ENCODE measurements at regions not wholly inside any gene's neighbourhood (a gene's known extent, or its start where the extent isn't known, plus 50 kb on each side); places are given as distances from the start of the nearest gene placed in this dataset.

DNA sequence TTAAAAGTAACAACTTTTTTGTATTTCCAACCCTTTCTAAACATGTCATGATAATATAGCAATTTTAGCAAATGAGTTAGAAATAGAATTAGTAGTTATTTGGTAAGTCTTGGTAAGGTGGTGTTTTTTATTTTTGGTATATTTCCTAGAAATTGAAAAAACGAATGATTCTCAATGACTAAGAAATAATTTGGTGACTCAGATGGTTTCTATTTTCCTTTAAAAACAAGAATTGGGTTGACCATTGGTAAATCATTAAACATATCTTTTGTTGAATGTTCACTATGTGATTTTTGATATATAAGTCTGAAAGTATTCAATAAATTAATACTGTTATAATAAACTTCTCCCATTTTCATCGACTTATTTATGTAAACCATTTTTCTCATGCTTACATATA is 206.2 kb upstream of the BANK1 start:
- no peaks in the 10 kb centered on the region for H3K4me1 Mint-ChIP-seq
- no peaks in the 10 kb centered on the region for H3K36me3 Mint-ChIP-seq
- no peak overlapping the region for H2AFZ ChIP-seq (replicated peaks)
- no peaks in the 10 kb centered on the region for H3K79me2 ChIP-seq (ENCODE audit: low read depth)
- no peak overlapping the region for H3K4me3 Mint-ChIP-seq
- H3K36me3 ChIP-seq: no peaks in the 10 kb centered on the region
- no peak overlapping the region for H3K27ac ChIP-seq
- H3K27ac Mint-ChIP-seq: no peak overlapping the region
- H3K4me3 ChIP-seq: no peak overlapping the region
- H3K4me2 ChIP-seq: no peak overlapping the region
- H3K27me3 ChIP-seq: no peaks in the 10 kb centered on the region
- no peaks in the 10 kb centered on the region for H3F3A ChIP-seq (ENCODE audit: low read depth)
- no peaks in the 10 kb centered on the region for H3K4me1 ChIP-seq
- H3K27me3 Mint-ChIP-seq (ENCODE audit: insufficient read depth, low read depth): peaks cover 2% of the 10 kb centered on the region
- peaks cover 11% of the 10 kb centered on the region for H3K9me3 Mint-ChIP-seq
- H3K9ac ChIP-seq: no peak overlapping the region
- TF ChIP-seq EZH2 (IDR thresholded peaks at IDR 0.05) (no peak), EZH2phosphoT487 (IDR thresholded peaks at IDR 0.05) (no peak)
- TF ChIP-seq, protein P1, sequence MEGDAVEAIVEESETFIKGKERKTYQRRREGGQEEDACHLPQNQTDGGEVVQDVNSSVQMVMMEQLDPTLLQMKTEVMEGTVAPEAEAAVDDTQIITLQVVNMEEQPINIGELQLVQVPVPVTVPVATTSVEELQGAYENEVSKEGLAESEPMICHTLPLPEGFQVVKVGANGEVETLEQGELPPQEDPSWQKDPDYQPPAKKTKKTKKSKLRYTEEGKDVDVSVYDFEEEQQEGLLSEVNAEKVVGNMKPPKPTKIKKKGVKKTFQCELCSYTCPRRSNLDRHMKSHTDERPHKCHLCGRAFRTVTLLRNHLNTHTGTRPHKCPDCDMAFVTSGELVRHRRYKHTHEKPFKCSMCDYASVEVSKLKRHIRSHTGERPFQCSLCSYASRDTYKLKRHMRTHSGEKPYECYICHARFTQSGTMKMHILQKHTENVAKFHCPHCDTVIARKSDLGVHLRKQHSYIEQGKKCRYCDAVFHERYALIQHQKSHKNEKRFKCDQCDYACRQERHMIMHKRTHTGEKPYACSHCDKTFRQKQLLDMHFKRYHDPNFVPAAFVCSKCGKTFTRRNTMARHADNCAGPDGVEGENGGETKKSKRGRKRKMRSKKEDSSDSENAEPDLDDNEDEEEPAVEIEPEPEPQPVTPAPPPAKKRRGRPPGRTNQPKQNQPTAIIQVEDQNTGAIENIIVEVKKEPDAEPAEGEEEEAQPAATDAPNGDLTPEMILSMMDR (IDR thresholded peaks at IDR 0.05): no peak
- no peak for DNase-seq (ENCODE audit: low spot score)
- no peaks in the 10 kb centered on the region for H4K20me1 ChIP-seq (ENCODE audit: low read depth)
- peaks cover 5% of the 10 kb centered on the region for H3K9me3 ChIP-seq (ENCODE audit: low read depth)

DNA sequence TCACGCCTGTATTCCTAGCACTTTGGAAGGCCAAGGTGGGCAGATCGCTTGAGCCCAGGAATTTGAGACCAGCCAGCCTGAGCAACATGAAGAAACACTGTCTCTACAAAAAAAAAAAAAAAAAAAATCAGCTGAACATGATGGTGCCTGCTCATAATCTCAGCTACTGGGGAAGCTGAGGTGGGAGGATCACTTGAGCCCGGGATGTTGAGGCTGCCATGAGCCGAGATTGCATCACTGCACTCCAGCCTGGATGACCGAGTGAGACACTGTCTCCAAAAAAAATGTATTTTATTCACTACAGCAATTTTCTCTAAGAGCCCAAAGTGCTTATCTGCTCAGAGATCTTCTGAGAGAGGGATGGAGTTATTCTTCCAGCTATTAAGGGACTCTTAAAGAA is 215.8 kb upstream of the PPP3CA start:
- no peak for TF ChIP-seq EZH2phosphoT487 (IDR thresholded peaks at IDR 0.05)
- no peak for TF ChIP-seq EZH2 (IDR thresholded peaks at IDR 0.05)
- TF ChIP-seq, protein P1 (IDR thresholded peaks at IDR 0.05): no peak
- H3K27me3 ChIP-seq: no peaks in the 10 kb centered on the region
- H3K9me3 ChIP-seq (ENCODE audit: low read depth): no peaks in the 10 kb centered on the region
- H2AFZ ChIP-seq (replicated peaks): no peak overlapping the region
- no peaks in the 10 kb centered on the region for H4K20me1 ChIP-seq (ENCODE audit: low read depth)
- no peaks in the 10 kb centered on the region for H3K9me3 Mint-ChIP-seq
- H3F3A ChIP-seq (ENCODE audit: low read depth): no peaks in the 10 kb centered on the region
- no peaks in the 10 kb centered on the region for H3K4me1 Mint-ChIP-seq
- H3K4me3 ChIP-seq: no peak overlapping the region
- no peaks in the 10 kb centered on the region for H3K79me2 ChIP-seq (ENCODE audit: low read depth)
- H3K4me1 ChIP-seq: no peaks in the 10 kb centered on the region
- no peak overlapping the region for H3K27ac Mint-ChIP-seq
- H3K4me2 ChIP-seq: no peak overlapping the region
- no peaks in the 10 kb centered on the region for H3K36me3 ChIP-seq
- no peak for DNase-seq (ENCODE audit: low spot score)
- H3K36me3 Mint-ChIP-seq: no peaks in the 10 kb centered on the region
- H3K27me3 Mint-ChIP-seq (ENCODE audit: insufficient read depth, low read depth): no peaks in the 10 kb centered on the region
- no peak overlapping the region for H3K27ac ChIP-seq
- no peak overlapping the region for H3K4me3 Mint-ChIP-seq
- H3K9ac ChIP-seq: no peak overlapping the region

DNA sequence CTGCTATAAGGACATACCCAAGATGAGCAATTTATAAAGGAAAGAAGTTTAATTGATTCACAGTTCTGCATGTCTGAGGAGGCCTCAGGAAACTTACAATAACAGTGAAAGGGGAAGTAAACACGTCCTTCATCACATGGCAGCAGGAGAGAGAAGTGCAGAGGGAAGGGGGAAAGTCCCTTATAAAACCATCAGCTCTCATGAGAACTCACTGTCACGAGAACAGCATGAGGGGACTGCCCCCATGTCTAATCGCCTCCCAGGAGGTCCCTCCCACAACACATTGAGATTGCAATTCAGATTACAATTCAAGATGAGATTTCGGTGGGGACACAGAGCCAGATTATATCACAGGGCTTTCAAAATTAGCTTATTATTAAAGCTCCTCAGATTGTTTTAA is 209.5 kb upstream of the PPP3CA start:
- Mint-ChIP-seq H3K4me3 (no peak overlapping the region), H3K27ac (no peak overlapping the region), H3K36me3 (no peaks in the 10 kb centered on the region), H3K4me1 (no peaks in the 10 kb centered on the region), H3K9me3 (peaks cover 11% of the 10 kb centered on the region), H3K27me3 (ENCODE audit: insufficient read depth, low read depth) (no peaks in the 10 kb centered on the region)
- Histone ChIP-seq H3K27ac (no peak overlapping the region), H3K27me3 (no peaks in the 10 kb centered on the region), H3K4me3 (no peak overlapping the region), H2AFZ (replicated peaks) (no peak overlapping the region), H3K9me3 (ENCODE audit: low read depth) (no peaks in the 10 kb centered on the region), H4K20me1 (ENCODE audit: low read depth) (no peaks in the 10 kb centered on the region), H3K4me1 (no peaks in the 10 kb centered on the region), H3F3A (ENCODE audit: low read depth) (no peaks in the 10 kb centered on the region), H3K4me2 (no peak overlapping the region), H3K79me2 (ENCODE audit: low read depth) (no peaks in the 10 kb centered on the region), H3K9ac (no peak overlapping the region), H3K36me3 (no peaks in the 10 kb centered on the region)
- DNase-seq (ENCODE audit: low spot score): no peak
- TF ChIP-seq, protein P1 (IDR thresholded peaks at IDR 0.05): no peak
- TF ChIP-seq EZH2phosphoT487 (IDR thresholded peaks at IDR 0.05) (no peak), EZH2 (IDR thresholded peaks at IDR 0.05) (no peak)
